Common myeloid progenitor, CD34-positive (primary cell): ENCODE measurements at regions not wholly inside any gene's neighbourhood (a gene's known extent, or its start where the extent isn't known, plus 50 kb on each side); places are given as distances from the start of the nearest gene placed in this dataset.

Experiments
- CTCF ChIA-PET: fragments of 350-600 bp; sonication (Branson Sonifier 250); formaldehyde crosslinking; loops from one replicate; lab custom pipeline; 2021; ENCODE audit warnings: antibody characterized with exemption; lab: Charles Lee
- POLR2A ChIA-PET: fragments of 350-600 bp; sonication (Branson Sonifier 250); formaldehyde crosslinking; loops from one replicate; lab custom pipeline; 2021; ENCODE audit warnings: antibody characterized with exemption; lab: Charles Lee
- DNase-seq, 3 donors: peaks; one replicate each; pipeline versions ENCODE4 v3.0.0 to v3.0.0-alpha.2; 2013
- H3K27ac ChIP-seq, 2 experiments: 1 replicate in 1 of 2; 2 replicates in 1 of 2; pipeline ENCODE4 v1.7.0; 2013; ENCODE audit warnings: inconsistent platforms in 2 of 2, low read length in 2 of 2, mild to moderate bottlenecking in 2 of 2, low read depth in 1 of 2, moderate library complexity in 1 of 2; ENCODE audit not compliant: severe bottlenecking in 2 of 2, insufficient read depth in 1 of 2, poor library complexity in 1 of 2
- H3K27me3 ChIP-seq, 5 experiments: replicated peaks in 2 of 5; 1 replicate in 3 of 5; 2 replicates in 2 of 5; pipeline versions ENCODE4 v1.6.1 to v1.7.0; 2013; ENCODE audit warnings: low read length in 4 of 5, mild to moderate bottlenecking in 2 of 5, moderate library complexity in 2 of 5, inconsistent platforms in 1 of 5; ENCODE audit not compliant: insufficient read depth in 5 of 5, control insufficient read depth in 4 of 5
- H3K36me3 ChIP-seq, 4 experiments: 1 replicate in 2 of 4; 2 replicates in 2 of 4; pipeline versions ENCODE4 v1.6.1 to v1.7.0; 2013; ENCODE audit warnings: low read length in 3 of 4, control low read depth in 1 of 4, mild to moderate bottlenecking in 1 of 4; ENCODE audit not compliant: control insufficient read depth in 4 of 4, insufficient read depth in 4 of 4
- H3K4me1 ChIP-seq, 4 experiments: 1 replicate in 3 of 4; 2 replicates in 1 of 4; pipeline versions ENCODE4 v1.6.1 to v1.7.1; 2013; ENCODE audit warnings: low read length in 3 of 4, mild to moderate bottlenecking in 3 of 4, control low read depth in 1 of 4, inconsistent platforms in 1 of 4, moderate library complexity in 1 of 4; ENCODE audit not compliant: control insufficient read depth in 4 of 4, insufficient read depth in 4 of 4; ENCODE audit errors: control extremely low read depth in 1 of 4
- H3K4me3 ChIP-seq, 7 experiments: 1 replicate in 4 of 7; 2 replicates in 3 of 7; pipeline versions ENCODE4 v1.5.1 to v1.7.0; 2013; ENCODE audit warnings: mild to moderate bottlenecking in 7 of 7, low read length in 6 of 7, moderate library complexity in 6 of 7, inconsistent platforms in 2 of 7, low read depth in 2 of 7, control low read depth in 1 of 7; ENCODE audit not compliant: insufficient read depth in 4 of 7, control insufficient read depth in 1 of 7; ENCODE audit errors: extremely low read depth in 1 of 7
- H3K9me3 ChIP-seq, 5 experiments: 1 replicate in 4 of 5; 2 replicates in 1 of 5; pipeline versions ENCODE4 v1.6.1 to v1.7.1; 2013; ENCODE audit warnings: low read length in 4 of 5, mild to moderate bottlenecking in 2 of 5, inconsistent platforms in 1 of 5, low read depth in 1 of 5, moderate library complexity in 1 of 5; ENCODE audit not compliant: control insufficient read depth in 4 of 5, insufficient read depth in 2 of 5; ENCODE audit errors: control extremely low read depth in 1 of 5
- WGBS: methylation state at CpG from one replicate; pipeline ENCODE4 v1.1.5; 2013; ENCODE audit not compliant: insufficient coverage; 5-methylcytosine and 5-hydroxymethylcytosine counted together

DNA sequence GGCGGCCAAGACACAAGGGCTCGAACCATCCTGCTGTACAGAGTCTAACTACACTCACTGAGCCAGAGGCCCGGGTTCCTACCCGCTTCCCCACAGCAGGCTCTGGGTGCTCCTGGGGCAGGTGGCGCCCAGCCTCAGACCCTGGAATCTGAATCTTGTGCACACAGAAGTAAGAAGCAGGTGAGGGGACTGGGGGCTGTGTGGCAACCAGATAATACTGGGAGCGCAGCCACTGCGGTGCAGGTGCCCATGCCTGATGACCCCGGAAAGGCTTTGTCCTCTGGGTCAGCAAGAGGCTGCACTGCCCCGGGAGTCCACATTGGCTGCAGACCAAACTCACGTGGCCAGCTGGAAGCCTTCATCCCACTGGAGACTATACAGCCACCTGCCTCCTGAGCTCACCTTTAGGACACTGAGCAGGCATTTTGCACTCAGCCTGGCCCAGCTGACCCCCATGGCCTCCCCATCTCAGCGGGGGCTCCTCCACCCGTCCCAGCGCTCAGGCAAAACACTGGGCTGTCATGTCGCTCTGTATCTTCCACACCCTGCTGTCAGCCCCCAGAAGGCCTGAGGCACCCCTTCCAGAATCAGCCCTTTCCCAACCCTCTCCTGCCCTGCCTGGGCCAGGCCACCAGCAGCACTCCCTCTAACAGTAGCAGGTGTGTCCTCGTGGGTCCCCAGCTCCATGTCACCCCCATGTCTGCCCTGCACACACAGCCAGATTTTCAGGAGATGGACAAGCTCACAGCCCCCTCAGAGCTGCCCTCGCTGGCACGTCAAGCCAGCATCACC lies 101.0 kb upstream of the IQSEC1 start:
- H3K27ac ChIP-seq = no peak overlapping the region
- H3K9me3 ChIP-seq = peaks cover 0 to 22% (median 16%) of the 10 kb centered on the region in 5 experiments
- no peaks in the 10 kb centered on the region for H3K27me3 ChIP-seq
- ChIA-PET CTCF (no interaction called here), POLR2A (no interaction called here)
- DNase-seq = no peak
- H3K4me3 ChIP-seq = no peak overlapping the region
- H3K4me1 ChIP-seq = no peaks in the 10 kb centered on the region
- H3K36me3 ChIP-seq = no peaks in the 10 kb centered on the region
- WGBS = 93% methylated on average over 13 of the region's 17 CpGs

GRCh38 chr3:13173186-13173585 lies 100.0 kb upstream of the IQSEC1 start:
- H3K27ac ChIP-seq = no peak overlapping the region
- WGBS = 92% methylated on average over 6 of the region's 6 CpGs
- H3K4me3 ChIP-seq = no peak overlapping the region
- no peak for DNase-seq
- H3K27me3 ChIP-seq = no peaks in the 10 kb centered on the region
- no peaks in the 10 kb centered on the region for H3K36me3 ChIP-seq
- H3K9me3 ChIP-seq = peaks cover 0 to 14% (median 7%) of the 10 kb centered on the region in 5 experiments
- H3K4me1 ChIP-seq = no peaks in the 10 kb centered on the region
- ChIA-PET CTCF (no interaction called here), POLR2A (no interaction called here)

- CTCF ChIA-PET = no interaction called here
- peaks cover 0 to 9% (median 3%) of the 10 kb centered on the region in 5 experiments for H3K9me3 ChIP-seq
- H3K27ac ChIP-seq = no peak overlapping the region
- H3K4me3 ChIP-seq = no peak overlapping the region
- WGBS = 96% methylated on average over 6 of the region's 7 CpGs
- H3K4me1 ChIP-seq = no peaks in the 10 kb centered on the region
- DNase-seq = no peak
- POLR2A ChIA-PET = no interaction called here
- no peaks in the 10 kb centered on the region for H3K27me3 ChIP-seq
- no peaks in the 10 kb centered on the region for H3K36me3 ChIP-seq
Measured at GRCh38 chr3:13172644-13173013, 99.4 kb upstream of the IQSEC1 start.

- no peaks in the 10 kb centered on the region for H3K4me1 ChIP-seq
- ChIA-PET POLR2A (no interaction called here), CTCF (interaction anchor here (0.6 kb wide), 1 partner anchor 150 kb away, joined by 3 read pairs; no protein-coding TSS in a partner anchor)
- no peak for DNase-seq
- no peak overlapping the region for H3K27ac ChIP-seq
- H3K36me3 ChIP-seq = no peaks in the 10 kb centered on the region
- WGBS = 91% methylated on average over 17 of the region's 19 CpGs
- peaks cover 0 to 4% (median 2%) of the 10 kb centered on the region in 5 experiments for H3K9me3 ChIP-seq
- no peaks in the 10 kb centered on the region for H3K27me3 ChIP-seq
- H3K4me3 ChIP-seq = no peak overlapping the region
Measured at GRCh38 chr3:13171704-13172643, 98.7 kb upstream of the IQSEC1 start.

GRCh38 chr3:13170317-13170716 lies 97.1 kb upstream of the IQSEC1 start:
- ChIA-PET CTCF (no interaction called here), POLR2A (no interaction called here)
- no peak for DNase-seq
- Histone ChIP-seq H3K27ac (no peak overlapping the region), H3K9me3 (peaks cover 0 to 4% (median 2%) of the 10 kb centered on the region in 5 experiments), H3K4me1 (no peaks in the 10 kb centered on the region), H3K4me3 (no peak overlapping the region), H3K36me3 (no peaks in the 10 kb centered on the region), H3K27me3 (no peaks in the 10 kb centered on the region)
- WGBS = 93% methylated on average over 6 of the region's 7 CpGs

GRCh38 chr3:13168391-13168790 lies 95.2 kb upstream of the IQSEC1 start:
- ChIA-PET CTCF (interaction anchor here (0.9 to 1.3 kb wide), 2 partner anchors 8 to 22 kb away, joined by 3 read pairs; no protein-coding TSS in a partner anchor), POLR2A (no interaction called here)
- peaks cover 0 to 4% (median 2%) of the 10 kb centered on the region in 5 experiments for H3K9me3 ChIP-seq
- whole genome bisulfite sequencing = 94% methylated on average over 2 of the region's 4 CpGs
- H3K27me3 ChIP-seq = no peaks in the 10 kb centered on the region
- H3K36me3 ChIP-seq = no peaks in the 10 kb centered on the region
- no peak overlapping the region for H3K27ac ChIP-seq
- H3K4me1 ChIP-seq = no peaks in the 10 kb centered on the region
- no peak for DNase-seq
- H3K4me3 ChIP-seq = no peak overlapping the region
